GM18907 (cell line): ENCODE measurements at regions not wholly inside any gene's neighbourhood (a gene's known extent, or its start where the extent isn't known, plus 50 kb on each side); places are given as distances from the start of the nearest gene placed in this dataset.
"Not testable (repeated sequence)": the region's sequence is repeated elsewhere in the genome, so short reads cannot be mapped to it uniquely, and the experiment has no call there.

ENCODE experiments used
- ATAC-seq: cut with Tn5 transposase; IDR thresholded peaks from one replicate; pipeline ENCODE4 v1.9.1; 2021; ENCODE audit warnings: mild to moderate bottlenecking, moderate library complexity; ENCODE audit not compliant: unreplicated experiment

- ATAC-seq: not testable (repeated sequence)
Measured at GRCh38 chr1:120941066-120941465, 51.5 kb downstream of the PPIAL4A start.

DNA sequence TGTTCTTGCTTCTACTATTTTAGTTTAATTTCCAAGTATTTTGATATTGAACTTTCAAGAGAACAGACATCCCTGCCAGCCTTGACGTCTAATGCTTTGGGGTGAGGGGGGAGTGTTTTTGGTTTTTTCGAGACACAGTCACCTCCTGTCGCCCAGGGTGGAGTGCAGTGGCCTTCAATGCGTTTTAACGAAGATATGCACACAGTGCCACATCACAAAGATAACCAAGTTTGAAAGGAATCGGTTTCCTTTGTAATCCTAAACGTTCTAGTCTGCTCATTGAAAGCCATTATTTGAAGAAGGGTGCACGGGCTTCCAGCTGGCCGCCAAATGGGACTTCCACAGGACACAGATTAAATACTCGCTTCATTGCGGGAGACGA is 52.3 kb downstream of the PPIAL4A start:
- ATAC-seq: peak; percentile 5

GRCh38 chr1:120942218-120942944 is 52.8 kb downstream of the PPIAL4A start:
- peak; percentile 92 for ATAC-seq

DNA sequence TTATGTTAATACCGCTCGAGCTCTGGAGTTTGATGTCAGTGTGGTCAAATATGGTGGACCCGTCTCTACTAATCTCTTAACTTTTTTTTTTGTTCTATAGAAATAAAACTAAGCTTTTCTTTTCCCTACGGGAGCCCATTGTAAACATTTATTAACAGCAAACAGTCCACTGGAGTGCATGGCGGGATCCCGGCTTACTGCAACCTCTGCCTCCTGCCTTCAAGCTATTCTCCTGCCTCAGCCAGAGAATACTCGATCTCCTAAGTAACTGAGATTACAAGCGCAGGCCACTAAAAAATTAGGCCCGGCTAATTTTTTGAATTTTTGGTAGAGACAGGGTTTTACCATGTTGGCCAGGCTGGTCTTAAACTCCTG is 53.4 kb downstream of the PPIAL4A start:
- not testable (repeated sequence) for ATAC-seq

- not testable (repeated sequence) for ATAC-seq
Measured at GRCh38 chr1:120944691-120945090, 55.1 kb downstream of the PPIAL4A start.

- not testable (repeated sequence) for ATAC-seq
Measured at GRCh38 chr1:120945122-120945521, 55.6 kb downstream of the PPIAL4A start.

- ATAC-seq: not testable (repeated sequence)
Measured at GRCh38 chr1:120947114-120947513, 57.5 kb downstream of the PPIAL4A start.

DNA sequence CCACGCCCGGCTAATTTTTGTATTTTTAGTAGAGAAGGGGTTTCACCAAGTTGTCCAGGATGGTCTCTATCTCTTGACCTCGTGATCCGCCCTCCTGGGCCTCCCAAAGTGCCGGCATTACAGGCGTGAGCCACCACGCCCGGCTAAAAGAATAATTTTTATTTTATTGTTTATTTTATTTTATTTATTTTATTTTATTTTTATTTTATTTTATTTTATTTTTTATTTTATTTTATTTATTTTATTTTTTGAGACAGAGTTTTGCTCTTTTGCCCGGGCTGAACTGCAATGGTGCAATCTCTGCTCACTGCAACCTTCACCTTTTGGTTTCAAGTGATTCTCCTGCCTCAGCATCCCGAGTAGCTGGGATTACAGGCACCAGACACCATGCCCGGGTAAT is 60.2 kb downstream of the PPIAL4A start:
- ATAC-seq: not testable (repeated sequence)

DNA sequence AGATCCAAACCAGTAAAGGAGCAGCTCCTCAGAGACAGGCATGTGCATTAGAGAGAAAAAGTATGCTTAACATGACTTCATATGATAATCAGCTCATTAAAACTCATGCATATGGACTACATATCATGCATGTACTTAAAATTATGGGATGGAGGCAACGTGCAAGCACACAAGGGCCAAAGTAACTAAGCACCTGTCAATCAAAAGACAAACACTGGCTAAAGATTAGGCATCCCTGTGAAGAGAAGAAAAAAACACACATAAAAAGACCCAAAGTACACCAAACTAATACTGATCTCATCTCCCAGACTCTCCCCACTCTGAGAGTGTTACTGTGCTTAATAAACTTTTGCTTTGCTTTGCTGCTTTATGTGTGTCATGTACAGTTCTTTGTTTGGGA is 61.1 kb downstream of the PPIAL4A start:
- not testable (repeated sequence) for ATAC-seq

- not testable (repeated sequence) for ATAC-seq
Measured at GRCh38 chr1:120951100-120951499, 61.5 kb downstream of the PPIAL4A start.

DNA sequence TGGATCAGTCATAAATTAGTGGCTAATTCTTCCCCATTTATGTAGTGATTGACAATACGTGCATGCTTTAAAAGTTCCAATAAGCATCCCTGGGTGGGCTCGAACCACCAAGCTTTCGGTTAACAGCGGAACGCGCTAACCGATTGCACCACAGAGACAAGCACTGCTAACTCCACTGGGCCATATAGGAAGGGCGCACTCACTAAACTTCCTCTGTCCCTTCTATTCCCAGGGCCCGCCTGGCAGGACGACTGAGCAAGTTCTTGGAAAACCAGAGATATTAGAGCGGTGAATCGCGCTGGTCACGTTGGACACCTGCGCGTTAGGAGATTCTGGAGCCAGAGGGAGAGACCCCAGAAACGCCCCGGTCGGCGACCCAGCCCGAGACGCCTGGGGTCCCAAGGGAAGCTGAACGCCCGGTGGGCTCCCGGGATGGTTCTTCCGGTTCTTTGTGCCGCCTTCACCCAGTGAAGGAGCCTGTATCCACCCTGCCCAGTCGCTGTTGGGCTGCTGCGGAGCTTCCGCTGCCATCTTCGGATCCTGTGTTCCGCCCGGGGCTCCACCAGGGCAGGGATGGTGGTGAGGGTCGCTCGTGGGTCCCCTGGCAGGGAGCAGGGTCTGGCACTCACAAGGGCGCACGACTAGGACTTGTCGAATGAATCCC is 62.8 kb downstream of the PPIAL4A start:
- not testable (repeated sequence) for ATAC-seq

DNA sequence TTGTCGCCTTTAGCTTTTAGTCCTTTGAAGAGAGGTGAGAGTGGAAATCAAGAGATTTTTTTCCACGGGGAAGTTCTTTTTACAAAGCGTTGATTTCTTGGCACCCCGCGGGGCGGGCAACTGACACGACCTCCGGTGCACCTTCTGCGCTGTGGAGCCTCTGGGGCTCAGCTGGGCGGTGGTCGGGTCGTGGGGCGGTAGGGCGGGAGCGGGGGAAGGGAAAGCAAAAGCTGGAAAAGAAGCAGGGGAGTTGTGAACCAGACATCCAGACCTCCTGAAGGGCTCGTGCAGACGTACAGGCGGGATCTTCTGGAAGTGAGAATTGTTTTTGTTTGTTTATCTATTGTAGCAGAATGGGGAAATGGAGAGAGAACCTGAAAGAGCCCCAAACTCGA is 63.3 kb downstream of the PPIAL4A start:
- ATAC-seq: not testable (repeated sequence)

DNA sequence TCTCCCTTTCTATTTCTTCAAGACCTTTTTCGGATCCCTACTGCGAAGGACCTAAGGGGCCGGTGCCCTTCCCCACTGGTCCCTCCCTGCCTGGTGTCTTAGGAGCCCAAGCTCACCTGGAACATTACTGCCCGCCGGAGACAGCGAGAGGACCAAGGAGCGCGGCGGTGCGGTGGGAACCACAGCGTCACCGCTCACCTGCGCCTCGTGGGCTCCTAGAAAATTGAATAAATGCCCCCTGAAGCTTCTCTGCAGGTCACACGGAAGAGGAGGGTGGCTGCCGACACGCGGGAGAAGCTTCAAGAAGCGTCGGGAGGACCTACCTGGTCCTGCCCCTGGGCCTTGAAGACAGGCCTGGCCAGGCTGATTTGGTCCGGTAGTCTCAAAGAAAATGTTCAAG is 65.2 kb downstream of the PPIAL4A start:
- ATAC-seq: no peak

- ATAC-seq: not testable (repeated sequence)
Measured at GRCh38 chr1:120955961-120956360, 66.4 kb downstream of the PPIAL4A start.

- not testable (repeated sequence) for ATAC-seq
Measured at GRCh38 chr1:120966018-120966417, 76.4 kb downstream of the PPIAL4A start.

DNA sequence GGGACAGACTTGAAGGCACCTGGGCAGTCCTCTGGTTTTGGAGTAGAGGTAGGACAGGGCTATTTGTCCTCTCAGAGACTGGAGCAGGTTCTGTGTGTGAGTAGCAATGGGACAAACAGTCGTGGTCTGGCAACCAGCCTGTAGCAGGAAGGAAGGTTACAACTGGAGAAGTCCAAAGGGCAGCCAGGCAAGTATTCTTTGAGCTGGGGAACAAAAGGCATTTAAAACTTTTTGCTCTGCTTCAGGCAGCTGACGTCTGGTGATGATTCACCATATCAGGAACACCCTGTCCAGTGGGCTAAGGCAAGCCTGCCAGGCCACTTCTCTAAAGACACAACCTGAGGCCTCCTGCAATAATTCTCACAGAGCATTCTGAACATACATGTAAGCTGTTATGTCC is 83.3 kb downstream of the PPIAL4A start:
- not testable (repeated sequence) for ATAC-seq

DNA sequence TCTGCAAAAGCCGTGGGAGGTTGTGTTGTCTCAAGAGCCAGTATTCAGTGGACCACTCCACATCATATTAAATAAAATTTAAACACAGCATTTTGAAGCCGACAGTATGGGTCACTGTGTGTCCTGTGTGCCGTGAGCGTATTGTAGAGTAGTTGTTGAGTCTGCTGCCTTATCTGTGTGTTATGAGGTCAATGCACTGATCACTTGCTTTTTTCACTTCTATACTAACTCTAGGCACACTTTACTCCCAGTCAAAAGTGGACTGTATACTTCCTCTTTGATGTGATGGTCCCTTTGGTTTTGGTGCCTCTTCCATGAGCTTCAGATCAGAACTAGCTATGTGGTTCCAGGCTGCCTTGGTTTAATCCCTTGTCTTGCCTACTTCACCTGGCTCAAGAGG is 84.3 kb downstream of the PPIAL4A start:
- not testable (repeated sequence) for ATAC-seq

DNA sequence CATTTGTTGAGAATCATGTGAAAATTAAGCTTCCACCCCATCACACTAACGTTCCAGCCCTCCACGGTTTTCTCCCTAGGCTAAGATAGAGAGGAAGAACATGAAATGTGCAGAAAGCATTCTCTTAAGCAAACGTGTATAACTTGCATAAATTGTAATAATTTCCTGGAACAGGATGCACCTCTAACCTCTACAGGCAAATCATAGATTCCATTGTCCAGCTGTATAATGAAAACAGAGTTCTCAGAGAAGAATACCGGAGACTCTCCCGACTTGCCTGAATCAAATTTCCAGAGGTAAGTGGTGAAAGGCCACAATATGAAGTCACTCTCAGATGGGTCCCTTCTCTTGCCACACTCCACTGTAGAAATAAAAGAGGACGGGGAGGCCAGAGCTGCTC is 87.7 kb downstream of the PPIAL4A start:
- not testable (repeated sequence) for ATAC-seq

DNA sequence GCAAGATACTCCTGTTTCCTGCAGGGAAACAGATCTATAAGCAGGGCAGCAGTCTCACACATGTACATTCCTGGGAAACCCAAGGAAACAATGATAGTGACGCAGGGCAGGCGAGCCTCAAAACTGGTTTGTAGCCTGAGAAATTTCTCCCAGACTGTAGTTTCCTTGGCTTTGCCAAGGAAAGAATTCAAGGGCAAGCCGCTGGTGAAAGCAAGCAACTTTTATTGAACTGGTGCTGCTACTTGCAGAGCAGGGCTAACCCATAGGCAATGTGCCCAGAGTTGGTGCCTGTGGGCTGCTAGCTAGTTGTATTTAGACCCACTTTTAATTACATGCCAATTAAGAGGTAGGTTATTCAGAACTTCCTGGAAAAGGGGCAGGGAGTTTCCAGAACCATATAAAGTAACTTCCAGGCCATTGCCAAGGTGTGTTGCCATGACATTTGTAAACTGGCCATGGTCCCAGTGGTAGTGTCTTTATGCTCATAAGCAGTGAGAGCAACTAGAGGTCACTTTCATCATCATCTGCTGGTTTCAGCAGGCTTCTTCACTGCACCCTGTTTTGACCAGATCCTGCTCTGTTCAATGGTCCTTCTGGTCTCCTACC is 92.0 kb downstream of the PPIAL4A start:
- not testable (repeated sequence) for ATAC-seq

DNA sequence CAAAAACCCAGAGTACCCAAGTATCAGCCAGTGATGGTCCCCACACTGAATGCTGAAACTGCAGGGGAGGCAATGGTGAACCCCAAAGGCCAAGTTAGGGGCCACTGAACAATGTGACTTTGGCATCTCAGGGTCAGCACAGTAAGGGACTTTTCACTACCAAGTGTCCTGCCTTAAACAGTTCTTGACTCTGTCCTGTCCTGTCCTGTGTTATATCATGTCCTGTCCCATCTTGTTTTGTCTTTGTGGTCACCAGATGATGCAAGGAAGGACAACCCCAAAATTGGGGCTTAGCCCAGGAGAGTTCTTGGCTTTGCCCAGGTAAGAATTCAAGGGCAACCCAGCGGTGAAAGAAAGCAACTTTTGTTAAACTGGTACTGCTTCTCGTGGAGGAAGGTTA is 105.0 kb downstream of the PPIAL4A start:
- ATAC-seq: not testable (repeated sequence)

DNA sequence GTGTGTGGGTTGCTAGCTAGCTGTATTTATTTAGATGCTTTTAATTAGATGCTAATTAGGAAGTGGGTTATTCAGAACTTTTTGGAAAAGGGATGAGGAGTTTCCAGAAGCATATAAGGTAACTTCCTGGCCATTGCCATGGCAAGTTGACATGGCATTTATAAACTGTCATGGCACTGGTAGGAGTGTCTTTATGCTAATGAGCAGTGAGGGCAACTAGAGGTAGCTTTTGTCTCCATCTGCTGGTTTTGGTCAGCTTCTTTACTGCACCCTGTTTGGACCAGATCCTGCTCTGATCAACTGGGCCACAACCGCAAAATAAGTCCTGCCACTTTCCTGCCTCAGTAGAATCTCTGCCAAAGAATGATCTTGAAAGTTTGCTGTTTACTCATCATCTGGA is 105.5 kb downstream of the PPIAL4A start:
- not testable (repeated sequence) for ATAC-seq
